Activated CD8-positive, alpha-beta memory T cell treated with anti-CD3 and anti-CD28 coated beads for 48 hours (primary cell): ENCODE measurements at regions not wholly inside any gene's neighbourhood (a gene's known extent, or its start where the extent isn't known, plus 50 kb on each side); places are given as distances from the start of the nearest gene placed in this dataset.

Experiments
- DNase-seq, 3 experiments: peaks; one replicate each; pipeline ENCODE4 v3.0.0-alpha.2; 2020; ENCODE audit warnings: low read depth in 2 of 3, low spot score in 2 of 3

DNA sequence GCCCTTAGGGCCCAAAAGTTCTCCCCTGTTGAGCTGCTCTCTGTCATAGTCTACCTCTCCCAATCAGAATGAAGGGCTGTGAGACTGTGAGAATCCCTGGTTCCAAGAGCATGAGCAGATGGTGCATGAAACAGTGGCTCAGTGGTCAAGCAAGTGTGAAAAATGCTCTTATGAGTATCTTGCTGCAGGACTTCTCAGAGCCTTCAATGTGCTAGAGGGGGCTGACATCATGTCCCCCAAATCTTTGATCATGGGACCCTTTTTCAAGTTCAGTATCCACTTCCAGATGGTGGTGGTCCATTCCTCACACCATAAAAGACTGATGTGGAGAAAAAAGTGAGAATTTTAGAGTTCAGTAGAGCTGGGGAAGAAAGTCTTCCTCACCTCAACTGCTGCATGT lies 265.3 kb upstream of the HABP2 start:
- DNase-seq, result no peak

DNA sequence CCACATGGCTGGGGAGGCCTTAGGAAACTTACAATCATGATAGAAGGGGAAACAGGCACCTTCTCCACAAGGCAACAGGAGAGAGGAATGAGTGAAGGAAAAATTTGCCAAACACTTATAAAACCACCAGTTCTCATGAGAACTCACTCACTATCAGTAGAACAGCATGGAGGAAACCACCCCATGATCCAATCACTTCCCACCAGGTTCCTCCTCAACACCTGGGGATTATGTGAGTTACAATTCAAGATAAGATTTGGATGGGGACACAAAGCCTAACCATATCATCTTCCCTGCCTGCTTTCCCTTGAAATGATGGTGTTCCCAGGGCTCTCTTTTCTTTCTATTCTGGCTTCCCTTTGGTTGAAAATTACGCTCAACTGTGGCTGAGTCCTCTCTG lies 262.7 kb upstream of the HABP2 start:
- no peak for DNase-seq

DNA sequence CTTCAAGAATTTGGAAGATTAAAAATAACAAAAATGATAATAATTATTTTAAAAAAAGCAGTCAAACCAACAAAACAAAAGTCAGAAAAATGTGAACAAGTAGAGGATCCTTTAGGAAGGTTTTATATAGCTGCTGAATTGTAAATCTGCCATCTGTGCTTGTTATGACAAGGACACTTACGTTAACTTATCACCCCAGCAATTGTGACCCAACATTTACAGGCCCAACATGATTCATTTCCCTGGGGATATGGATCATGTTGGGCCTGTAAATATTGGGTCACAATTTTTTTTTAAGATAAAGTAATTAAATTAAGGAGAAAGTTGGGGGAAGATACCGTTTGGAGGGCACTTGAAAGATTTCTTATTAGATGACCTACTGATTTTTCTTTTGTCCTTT lies 261.4 kb upstream of the HABP2 start:
- DNase-seq, result no peak

DNA sequence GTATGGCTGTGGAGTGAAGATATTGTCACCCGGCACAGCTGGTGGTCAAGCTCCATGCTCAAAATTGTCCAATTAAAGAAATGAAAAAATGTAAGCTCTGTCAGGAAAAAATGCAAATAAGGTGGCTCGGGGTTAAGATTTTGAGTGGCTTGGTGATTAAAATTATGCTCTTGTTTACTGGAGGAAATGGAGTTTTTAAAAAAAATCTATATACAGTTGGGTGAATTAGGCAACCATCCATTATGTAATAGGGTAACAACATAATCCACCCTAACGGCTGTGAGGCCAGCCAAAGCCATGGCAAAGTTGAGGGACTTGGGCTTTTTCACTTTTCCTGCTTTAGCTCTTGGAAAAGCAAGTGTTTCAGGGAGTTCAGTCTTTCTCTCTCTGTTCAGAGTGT lies 260.8 kb upstream of the HABP2 start:
- no peak for DNase-seq

DNA sequence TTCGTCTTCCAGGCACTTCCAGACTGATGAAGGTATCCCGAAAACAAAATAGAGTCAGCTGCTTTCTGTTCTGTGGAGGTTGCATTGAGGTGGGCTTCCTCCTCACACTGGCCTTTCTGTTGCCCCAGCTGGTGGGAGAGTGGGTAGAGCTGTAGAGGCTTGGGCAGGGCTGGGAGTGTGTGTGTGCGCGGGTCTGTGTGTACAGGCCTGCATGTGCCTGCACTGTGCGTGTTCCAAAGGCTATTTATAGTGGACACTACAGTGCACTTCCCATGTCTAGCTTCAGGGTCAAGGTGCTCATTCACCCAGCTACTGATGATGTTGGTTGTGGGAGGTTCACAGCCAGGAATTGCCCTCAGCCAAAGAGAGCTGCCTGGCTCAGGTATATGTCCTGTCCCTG lies 260.1 kb upstream of the HABP2 start:
- DNase-seq, result no peak

DNA sequence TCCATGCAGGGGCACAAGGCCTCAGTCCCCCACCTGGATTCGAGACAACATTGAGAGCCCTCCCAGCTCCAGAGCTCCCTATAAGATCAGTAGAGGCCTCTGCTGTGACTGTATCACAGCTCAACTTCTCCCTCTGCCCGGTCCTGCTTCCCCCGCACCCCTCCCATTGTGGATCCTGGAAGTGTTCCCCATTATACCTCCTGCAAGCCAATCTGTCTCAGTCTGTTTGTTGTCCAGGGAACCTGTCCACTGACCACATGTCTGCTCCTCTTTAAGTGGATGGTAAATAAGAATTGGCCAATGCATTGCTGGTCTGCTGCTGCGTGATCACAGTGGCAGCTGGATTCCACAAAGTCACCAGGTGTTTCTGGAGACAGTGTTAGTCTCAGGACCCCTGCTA lies 259.7 kb upstream of the HABP2 start:
- DNase-seq, result no peak

DNA sequence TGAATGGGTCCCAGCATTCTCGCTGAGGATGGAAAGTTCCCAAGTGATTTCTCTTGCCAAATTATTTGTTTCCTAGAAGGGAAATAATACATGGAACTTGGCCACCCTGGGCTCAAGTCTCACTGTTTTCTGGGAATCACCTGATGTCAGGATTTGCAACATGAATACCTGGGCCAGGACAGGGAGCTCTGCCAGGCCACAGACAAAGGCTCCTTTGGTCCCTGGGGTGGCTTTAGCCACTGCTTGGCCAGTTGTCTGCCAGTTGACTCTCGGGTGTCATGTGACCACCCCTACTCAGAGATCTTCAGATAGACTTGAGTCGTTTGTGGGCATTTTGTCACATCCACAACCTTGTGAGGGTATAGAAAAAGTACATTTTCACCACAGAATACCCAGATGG lies 258.0 kb upstream of the HABP2 start:
- no peak for DNase-seq

DNA sequence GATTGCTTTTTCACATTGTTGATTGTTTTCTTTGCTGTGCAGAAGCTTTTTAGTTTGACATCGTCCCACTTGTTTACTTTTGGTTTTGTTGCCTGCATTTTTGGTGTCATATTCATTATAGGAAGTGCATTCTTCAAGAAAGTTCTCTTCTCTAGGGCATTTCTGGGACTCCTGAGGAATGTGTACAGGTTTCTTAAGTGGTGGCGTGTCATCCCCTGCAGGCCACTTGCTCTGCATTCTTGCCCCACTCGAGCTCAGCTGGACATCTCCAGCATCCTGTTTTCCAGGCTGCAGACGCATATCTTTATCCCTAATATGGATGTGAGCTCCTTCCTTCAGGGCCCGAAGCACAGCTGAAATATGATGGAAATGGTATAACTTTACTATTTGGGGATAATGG lies 255.6 kb upstream of the HABP2 start:
- no peak for DNase-seq

DNA sequence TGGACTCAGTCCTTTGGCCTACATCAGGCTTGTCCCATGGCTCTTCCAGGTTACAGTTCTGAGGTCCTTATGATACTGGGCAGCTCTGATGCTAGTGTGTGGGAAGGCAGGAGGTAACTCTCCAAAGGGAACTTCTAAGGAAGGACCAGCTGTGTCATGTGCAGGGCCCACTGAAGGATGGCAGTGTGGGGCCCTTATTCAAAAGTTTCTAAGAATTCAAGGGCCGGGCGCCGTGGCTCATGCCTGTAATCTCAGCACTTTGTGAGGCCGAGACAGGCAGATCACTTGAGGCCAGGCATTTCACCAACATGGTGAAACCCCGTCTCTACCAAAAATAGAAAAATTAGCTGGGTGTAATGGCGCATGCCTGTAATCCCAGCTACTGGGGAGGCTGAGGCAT lies 254.2 kb upstream of the HABP2 start:
- no peak for DNase-seq

DNA sequence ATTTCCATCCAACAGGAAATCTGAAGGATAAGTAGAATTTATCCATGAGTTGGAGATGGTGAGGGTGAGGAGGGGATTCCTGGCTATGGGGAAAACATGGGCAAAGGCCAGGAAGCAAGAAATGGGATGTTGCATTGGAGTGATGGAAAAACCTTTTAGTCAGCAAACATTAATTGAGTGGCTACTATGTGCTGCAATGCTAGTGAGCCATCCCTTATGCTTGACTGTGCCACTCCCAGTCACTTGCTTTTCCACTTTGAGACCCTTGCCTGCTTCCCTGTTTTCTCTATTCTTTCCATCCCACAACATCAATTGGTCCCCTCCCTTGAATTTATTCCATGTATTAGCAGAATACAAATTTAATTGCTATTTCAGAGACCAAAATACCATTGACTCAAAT lies 252.7 kb upstream of the HABP2 start:
- no peak for DNase-seq

DNA sequence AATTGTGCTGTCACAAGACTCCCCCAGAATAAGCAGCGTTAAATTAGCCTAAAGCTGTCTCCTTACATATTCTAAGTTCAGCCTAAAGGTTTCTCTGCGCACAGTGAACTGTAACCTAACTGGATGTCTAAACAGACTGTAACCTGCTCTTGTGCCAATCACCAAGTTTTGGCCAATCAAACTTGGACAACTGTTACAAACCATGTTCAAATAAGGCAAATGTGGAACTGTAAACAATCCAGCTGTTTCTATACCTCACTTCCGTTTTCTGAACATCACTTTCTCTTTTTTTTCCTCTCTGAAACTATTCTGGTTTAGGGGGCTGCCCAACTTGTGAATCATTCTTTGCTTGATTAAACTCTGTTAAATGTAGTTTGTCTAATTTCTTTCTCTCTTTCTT lies 252.2 kb upstream of the HABP2 start:
- DNase-seq, result no peak

DNA sequence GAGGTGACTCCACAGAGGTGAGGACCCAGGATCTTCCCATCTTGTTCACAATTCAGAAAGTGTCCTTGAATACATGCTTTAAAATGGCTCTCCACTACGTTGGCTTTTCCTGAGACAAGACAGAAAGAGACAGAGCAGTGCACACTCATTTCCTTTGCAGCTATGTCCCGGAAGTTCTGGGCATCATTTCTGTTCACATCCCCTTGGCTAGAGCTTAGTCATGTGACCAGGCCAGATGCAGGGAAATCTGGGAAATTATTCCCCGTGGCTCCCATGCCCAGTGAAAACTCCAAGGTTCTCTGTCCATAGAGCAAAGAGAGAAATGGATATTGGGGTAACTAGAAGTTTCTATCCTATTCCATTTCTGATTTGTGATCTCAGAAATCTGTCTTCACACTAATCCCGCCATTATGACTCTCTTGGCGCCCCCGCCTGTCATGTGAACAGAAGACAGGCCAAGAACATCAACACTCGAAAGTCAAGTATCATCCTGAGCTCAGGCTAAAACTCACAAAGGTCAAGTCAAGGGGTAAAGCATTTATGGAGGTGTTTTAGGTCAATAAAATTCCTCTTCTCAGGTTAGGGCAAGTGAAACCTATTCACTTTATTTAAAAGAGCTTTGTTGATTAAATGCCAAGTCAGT lies 251.4 kb upstream of the HABP2 start:
- DNase-seq, result no peak

DNA sequence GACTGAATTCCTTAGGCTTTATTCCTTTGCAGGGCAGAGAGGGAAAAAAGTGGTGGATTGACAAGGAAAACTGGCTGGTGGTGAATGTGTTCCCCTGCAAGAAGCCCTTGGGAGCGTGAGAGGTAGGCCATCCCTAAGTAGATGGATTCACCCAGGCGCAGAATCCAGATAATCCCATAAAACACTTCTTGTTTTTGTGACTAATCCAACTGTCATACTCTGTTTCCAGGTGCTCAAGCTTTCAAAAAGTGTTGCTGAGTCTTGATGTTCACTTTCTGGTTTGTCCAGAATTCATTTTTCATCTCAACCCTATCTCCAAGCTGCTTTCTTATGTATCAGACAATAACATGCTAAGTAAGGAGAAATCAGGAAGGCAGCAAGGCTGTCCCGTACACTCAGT lies 250.8 kb upstream of the HABP2 start:
- DNase-seq, result no peak

DNA sequence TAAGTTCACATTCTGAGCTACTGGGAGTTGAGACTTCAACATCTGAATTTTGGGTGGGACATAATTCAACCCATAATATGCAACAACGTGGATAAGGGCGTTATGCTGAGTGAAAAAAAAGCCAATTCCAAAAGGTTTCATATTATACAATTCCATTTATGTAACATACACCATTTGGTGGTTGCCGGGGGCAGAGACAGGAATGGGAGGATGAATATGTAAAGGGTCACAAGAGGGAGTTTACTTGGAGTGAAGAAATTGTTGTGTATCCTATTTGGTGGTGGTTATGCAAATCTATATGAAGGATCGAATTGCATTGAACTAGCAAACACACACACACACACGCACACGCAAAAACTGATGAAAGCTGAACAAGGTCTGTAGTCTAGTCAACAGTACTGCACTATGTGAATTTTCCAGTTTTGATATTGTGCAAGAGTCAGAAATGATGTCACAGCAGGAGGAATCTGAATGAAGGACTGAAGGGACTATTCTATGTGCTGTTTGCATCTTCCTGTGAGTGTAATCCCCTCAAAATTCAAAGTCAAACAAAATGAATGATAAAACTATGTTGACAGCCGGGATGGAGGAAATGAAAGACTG lies 249.2 kb upstream of the HABP2 start:
- DNase-seq, result no peak

DNA sequence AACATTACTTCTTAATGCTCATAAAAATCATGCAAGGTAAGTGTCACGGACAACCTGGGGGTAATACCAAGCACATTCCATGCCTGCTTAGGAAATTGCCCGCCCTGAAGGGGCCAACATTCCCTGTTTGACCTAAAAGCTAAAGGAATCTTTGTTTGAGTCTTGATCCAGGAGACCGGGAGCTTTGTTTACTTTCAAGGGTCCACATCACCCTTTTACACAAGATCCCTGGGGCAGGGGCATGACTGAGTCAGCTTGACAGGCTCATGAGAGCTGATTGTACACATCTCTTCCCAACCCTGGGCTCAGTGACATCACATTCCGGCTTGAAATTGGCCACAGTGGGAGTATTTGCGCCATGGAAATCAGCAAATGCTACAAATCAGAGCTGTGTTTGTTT lies 248.1 kb upstream of the HABP2 start:
- DNase-seq, result no peak

DNA sequence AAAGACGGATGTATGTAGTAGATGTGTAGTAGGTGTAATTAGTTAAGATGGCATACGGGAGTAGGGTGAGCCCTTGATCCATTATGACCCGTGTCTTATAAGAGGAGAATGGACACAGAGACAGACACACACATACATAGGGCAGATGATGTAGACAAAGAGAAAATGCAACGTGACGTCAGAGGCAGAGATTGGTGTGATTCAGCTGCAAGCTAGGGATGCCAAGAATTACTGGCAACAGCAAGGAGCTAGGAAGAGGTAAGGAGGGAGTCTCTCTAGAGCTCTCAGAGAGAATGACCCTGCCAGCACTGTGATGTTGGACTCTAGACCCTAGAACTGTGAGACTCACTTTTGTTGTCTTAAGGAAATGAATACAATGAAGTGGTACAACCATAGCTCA lies 247.0 kb upstream of the HABP2 start:
- DNase-seq, result no peak

DNA sequence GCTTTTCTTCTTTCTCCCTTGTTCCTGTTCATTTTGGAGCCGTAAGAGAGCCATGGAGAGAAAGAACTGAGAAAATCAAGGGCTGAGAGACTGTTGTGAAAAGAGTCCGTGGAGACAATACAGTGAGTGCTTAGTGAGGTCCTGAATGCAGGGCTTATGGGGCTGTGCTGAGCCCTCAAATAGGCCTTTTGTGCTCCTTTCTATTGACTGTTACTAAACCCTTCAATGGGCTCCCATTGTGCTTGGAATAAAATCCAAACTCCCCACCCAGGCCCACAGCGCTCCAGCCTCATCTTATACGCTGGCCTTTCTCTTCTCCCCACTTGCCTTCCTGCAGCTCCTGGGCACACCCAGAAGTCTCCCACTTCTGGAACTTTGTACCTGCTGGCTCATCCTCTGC lies 243.1 kb upstream of the HABP2 start:
- DNase-seq, result no peak

DNA sequence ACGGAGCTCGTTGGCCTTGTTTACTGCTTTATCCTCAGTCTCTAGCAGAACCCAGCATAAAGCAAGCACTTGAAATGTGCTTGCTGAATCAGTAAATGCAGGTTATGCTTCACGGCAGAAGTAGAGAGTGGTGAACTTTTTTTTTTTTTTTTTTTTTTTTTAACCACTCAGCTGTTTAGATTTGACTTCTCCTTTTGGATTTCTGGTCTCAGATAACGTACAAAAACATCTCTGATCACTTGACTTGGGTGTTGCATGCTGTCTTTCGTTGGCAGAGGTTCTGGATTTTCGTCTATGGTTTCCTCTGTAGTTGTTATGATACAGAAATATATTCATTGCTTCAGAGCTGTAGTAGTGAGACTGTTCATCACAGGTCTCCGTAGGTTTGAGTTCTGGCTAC lies 242.5 kb upstream of the HABP2 start:
- DNase-seq, result no peak

DNA sequence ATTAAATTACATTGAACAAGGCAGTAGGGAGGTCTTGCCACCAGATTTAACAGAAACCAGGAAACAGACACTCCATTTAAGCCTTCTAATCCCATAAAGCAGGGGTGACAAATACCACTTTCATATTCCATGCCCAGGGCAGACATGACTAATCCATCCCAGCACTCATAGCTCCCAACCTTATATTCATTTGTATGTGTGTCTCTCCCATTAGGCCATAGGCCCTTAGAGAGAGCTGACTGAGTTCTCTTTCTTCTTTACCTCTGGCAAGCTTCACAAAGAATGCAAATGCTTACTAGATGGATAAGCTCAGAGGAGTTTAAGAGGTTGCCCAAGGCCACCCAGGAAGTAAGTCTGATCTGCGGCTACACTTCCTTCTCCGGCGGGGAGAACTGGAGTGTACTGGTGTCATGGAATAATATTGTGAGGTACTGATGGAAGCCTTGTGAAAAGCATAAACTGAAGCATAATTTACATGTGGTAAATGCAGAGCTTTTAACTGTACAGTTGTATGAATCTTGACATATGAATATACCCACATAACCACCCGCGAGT lies 239.7 kb upstream of the HABP2 start:
- DNase-seq, result no peak

DNA sequence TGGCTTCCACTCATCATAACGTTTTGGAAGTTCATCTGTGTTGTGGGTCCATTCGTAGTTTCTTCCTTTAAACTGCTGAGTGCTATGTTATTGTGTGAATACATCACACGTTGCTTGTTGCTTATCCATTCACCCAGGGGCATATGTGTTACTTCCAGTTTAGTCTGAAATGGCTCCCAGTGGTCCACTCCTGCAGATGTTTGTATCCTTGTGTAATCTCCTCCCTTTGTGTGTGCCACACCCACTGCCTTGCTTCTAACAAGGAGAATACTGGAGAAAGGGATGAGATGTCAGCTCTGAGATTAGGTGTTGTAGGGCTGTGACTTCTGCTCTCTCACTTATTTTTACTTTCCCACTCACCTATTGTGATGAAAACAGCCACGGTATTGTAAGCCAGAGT lies 239.1 kb upstream of the HABP2 start:
- DNase-seq, result no peak

DNA sequence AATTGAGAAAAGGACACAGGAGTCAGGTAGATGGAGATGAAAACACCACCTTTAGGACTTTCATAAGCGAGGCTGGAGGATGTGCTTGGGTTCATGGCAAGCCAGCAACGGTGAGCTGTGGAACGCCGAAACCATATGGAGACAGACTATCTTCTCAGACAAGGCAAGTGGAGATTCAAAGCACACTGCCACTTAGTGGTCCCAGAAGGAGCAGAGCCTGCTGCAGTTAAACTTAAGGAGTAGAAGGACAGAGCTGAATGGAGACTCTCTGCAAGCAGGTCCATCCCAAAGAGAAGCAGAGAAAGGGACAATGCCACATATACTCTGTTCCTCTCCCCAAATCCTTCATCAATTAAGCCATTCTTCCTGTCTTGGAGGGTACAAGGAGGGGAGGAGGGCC lies 236.3 kb upstream of the HABP2 start:
- no peak for DNase-seq

DNA sequence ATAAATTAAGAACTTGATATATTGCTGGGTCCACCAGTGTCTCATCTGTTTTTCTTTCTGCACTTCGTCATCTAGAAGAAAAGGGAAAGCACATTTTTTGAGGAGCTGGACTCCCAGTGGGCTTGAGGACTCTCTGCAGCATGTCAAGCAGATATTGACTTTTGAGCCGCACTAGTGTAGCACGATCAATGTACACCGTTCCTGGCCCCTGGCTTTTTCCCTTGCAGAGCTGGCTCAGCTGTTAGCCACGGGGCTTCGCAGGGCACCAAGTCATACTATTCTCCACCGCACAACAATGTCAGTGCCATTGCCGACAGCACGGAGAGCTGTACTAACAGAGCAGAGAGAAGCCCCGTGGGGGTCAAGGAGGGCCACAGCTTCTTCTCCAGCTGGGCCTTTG lies 235.4 kb upstream of the HABP2 start:
- DNase-seq, result no peak

DNA sequence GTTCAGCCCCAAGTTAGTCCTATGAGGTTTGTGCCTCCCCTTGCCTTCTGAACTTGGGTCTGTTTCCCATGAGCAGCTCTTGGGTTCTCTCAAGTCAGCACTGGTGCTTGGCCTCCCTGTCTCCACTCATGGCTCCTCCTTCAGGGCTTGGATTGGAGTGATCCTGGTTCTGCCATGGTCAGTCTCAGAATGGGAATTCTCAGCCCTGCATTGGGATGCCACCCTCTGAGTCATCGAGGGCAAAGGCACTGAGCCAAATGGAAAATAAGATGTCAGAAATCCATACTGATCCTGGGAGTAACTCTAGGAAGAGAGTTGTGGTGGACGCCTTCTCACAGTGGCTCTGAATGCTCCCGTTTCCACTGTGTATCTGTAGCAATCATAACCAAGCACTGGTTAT lies 233.4 kb upstream of the HABP2 start:
- no peak for DNase-seq
